NCI-H2196 treated with DMSO at 0.1 percent for 48 hours (cell line): ENCODE measurements at regions not wholly inside any gene's neighbourhood (a gene's known extent, or its start where the extent isn't known, plus 50 kb on each side); places are given as distances from the start of the nearest gene placed in this dataset.
"Not testable (repeated sequence)": the region's sequence is repeated elsewhere in the genome, so short reads cannot be mapped to it uniquely, and the experiment has no call there.

ENCODE experiments used
- DNase-seq: peaks from one replicate; lab custom pipeline; 2025; ENCODE audit not compliant: unreplicated experiment; lab: John Stamatoyannopoulos, UW

DNA sequence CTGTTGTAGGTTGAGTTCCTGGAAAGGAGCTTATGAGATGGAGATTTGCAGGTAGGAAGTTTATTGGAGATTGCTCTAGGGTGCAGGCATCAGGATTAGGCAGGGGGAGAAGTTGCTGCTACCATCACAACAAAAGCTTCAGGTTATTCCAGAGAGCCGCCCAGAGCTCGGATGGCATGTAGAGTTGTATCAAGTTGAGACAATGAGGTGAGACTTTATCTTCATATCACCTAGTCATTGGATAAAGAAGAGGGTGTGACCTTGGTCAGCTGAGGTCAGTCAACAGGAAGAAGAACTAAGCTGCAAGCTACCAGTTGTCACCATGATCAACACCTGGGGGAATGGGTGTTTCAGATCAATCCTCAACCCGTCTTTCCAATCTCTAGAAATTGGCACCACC is 342.0 kb downstream of the RFC3 start:
- no peak for DNase-seq

DNA sequence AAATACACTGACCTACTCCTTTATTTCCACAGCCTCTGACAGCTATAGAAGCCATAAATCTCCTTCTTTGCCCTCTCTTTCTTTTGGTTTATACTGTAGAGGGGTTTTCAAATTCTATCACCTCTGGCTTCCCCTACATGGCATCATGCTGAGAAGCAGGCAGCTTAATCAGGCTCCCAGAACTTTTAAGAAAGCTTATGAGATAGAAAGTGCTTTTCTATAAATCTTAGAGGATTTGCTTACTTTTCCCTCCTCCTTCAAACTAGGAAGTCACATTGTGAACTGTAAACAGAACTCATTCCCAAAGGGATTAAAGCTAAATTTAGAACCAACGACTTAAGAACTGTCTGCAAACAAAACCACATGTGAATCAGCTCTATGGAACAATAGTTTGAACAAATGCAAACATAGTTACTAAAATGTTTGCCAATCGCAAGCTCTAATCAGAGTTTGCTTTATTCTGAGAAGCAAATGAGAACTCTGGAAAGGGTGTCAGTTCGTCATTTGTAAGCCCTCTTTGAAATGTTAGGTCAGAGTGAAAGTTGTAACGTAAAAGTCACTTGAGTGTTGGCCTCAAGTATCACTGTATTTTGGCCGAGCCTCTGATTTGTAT is 344.1 kb downstream of the RFC3 start:
- DNase-seq: no peak

DNA sequence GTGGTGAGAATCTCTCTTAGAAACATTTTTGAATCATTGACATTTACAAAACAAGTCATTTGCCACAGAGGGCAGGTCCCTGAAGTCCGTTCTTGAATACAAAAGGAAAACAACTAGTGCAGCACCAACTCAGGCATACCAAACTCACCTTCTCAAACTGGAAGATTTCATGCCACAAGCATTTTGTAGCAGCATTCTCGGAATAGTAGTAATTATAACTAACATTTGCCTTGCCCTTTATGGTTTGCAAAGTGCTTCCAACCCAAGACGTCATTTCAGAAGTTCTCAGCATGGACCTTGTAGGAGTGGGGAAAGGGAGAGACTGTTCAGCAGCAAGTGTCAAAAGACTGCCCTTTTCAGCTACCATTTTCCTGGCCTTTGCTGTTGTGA is 344.6 kb downstream of the RFC3 start:
- no peak for DNase-seq

DNA sequence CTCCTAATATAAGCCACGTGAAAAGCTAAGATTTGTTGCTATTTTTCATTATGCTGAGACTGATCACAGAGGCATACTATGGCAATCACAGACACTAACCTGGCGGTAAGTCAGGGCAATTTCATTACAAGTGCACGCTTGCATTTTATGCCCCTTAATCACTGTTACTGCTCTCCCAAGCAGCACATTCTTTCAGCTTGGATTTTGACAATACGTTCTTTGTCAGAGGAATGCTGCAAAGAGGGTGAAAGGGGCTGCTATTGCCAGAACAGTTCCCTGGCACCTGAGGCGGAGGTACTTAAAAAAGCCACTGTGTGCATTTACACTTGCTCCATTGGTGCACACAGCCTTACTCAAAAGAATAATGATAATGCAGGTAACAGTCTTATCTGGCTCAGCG is 346.6 kb downstream of the RFC3 start:
- DNase-seq: no peak

DNA sequence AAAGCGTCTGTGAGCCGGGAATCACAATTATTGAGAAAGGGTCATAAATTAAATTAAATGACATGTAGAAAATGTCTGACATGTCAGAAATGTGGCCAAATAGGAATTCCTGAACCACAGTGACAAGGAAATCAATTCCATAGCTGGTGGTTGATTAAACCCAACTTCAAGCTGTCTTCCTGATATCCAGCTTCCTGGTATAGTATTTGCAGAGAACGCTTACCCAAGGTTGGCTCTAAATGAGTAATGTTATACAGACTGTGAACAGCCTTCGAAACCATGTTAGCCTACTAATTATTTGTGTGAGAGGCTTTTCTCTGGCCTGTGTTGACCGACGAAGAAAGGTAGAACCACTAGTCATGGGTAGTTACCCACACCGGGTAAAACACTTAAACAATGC is 347.2 kb downstream of the RFC3 start:
- no peak for DNase-seq

DNA sequence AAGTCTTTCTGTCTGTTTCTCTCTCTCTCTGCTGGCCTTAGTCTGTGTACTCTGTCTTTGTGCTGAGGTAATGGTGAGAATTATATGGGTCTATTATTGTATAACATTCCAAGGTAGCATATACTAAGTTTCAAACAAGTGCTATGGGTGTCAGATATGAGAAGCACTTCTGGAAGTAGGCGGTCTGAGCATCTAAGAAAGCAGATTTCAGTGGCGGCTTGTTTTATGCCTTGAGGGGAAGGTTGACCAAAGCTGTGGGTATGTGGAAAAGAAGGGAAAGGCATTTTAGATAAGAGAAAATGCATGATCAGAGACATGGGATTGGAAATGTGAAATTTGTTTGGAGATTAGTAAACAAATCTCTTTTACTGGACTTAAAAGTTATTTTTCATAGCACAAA is 348.5 kb downstream of the RFC3 start:
- DNase-seq: no peak

DNA sequence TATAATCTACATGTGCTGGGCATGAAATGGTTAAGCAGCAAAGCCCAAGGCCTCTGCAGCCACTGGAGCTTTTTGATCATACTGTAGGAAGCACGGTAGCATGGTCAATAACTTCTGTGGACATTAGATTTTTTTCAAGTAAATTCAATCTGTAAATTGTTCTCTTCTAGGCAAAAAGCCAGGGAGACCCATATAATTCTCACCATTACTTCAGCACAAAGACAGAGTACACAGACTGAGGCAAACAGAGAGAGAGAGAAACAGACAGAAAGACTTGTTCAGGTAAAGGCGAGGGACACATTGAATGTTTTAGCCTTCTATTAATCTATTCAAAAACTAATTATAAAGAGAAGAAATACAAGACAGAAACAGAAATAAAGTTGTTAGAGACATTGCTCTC is 349.4 kb downstream of the RFC3 start:
- DNase-seq: no peak

DNA sequence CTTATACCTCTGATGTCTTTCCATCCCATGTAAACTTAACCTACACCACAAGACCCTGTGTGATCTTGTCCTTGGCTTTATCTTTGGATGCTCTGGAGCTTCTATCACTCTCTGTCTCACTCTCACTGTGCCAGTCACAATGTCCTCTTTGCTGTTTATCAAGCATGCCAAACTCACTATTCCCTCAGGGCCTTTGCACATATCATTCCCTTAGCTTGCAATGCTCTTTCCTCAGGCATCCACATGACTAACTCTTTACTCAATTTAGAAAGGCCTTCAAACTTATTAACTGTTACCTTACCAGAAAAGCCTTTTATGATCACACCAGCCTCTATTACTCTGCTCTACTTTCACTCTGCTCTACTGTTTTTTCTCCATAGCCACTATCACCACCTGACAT is 354.1 kb downstream of the RFC3 start:
- DNase-seq: no peak

DNA sequence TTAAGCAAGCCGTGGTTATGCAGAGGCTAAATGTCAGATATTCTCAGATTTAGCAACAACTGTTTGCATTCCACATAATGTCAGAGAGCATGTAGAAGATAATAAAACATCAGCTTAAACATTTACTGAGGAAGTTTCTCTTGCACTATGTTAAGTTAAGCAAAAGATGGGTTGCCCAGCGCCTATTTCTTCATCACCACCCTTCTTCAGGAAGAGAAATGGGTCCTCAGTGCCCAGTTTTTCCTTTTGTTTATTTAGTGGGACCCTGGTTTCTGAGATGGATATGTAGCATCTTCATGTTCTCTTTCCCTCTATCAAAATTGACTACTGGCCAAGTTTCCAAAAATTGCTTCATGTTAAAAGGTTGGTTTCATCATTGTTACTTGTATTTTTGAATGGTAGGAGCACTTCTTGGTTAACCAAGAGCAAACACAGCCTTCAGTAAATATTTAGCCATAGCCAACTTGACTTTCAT is 356.8 kb downstream of the RFC3 start:
- no peak for DNase-seq

DNA sequence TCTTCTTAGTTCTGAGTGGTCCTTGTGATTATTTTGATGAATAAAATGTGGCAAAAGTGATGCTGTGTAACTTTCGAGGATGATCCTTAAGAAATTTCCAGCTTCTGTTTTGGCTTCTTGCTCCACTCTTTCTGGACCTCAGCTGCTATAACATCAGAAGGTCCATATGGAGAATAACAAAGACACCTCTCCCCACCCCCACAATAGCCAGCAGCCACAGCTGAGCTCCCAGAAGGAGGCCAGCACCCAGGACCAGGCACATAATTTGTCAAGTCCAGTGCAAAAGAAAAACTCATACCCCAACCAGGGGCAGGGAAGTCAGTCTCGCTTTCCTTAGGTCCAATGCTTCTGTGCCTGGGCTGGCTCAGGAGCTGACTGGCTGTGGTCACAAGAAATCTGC is 357.6 kb downstream of the RFC3 start:
- no peak for DNase-seq

DNA sequence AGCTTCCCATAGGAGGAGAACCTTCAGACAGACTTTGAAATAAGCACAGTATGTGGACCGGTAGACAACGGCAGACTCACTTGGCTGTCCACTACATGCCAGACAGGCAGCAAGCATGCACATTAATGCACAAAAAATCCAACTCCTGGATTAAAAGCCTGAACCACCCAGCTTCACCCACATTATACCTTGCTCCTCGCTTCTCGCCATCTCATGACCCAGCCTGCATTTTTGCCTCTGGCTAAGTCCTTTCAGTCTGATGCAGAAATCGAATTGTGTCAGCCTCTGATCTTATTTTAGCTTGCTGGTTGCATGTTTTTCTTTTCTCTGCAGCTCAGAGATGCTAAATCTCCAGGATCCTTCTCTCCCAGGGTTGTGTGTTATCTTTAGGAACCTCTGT is 358.7 kb downstream of the RFC3 start:
- no peak for DNase-seq

DNA sequence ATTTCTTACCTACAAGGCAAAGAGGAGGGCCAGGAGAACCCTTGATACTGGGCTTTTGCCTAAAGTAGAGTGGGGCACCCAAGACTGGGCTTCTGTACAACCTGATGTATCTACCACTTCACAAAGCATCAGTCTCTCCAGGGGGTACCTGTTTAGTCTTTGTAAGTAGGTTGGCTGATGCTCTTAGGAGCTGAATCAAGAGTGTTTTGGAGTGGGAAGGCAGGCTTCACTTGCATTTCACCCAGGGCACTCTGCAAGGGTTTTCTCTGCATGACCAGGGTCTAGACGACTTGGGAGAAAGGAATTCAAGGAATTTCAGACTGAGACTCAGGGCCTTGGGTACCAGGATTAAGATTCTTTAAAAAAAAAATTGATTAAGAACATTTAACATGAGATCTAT is 361.5 kb downstream of the RFC3 start:
- no peak for DNase-seq

DNA sequence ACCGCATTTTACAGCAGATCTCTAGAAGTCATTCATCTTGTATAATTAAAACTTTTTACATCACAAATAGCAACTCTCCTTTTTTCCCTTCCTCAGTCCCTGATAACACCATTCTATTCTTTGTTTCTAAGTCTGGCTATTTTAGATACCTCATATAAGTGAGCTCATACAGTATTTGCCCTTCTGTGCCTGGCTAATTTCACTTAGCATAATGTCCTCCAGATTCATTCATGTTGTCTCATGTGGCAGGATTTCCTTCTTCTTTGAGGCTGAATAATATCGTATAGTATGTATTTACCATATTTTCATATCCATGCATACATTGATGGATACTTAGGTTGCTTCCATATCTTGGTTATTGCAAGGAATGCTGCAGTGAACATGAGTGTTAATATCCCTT is 362.0 kb downstream of the RFC3 start:
- DNase-seq: no peak

DNA sequence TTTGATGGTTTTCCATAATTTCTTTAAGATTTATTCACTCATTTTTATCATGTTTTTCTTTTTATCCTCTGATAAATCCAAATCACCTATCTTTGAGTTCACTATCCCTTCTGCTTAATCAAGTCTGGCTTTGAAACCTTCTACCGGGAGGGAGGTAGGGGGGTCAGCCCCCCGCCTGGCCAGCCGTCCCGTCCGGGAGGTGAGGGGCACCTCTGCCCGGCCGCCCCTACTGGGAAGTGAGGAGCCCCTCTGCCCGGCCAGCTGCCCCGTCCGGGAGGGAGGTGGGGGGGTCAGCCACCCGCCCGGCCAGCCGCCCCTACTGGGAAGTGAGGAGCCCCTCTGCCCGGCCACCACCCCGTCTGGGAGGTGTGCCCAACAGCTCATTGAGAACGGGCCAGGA is 363.3 kb downstream of the RFC3 start:
- DNase-seq: not testable (repeated sequence)

DNA sequence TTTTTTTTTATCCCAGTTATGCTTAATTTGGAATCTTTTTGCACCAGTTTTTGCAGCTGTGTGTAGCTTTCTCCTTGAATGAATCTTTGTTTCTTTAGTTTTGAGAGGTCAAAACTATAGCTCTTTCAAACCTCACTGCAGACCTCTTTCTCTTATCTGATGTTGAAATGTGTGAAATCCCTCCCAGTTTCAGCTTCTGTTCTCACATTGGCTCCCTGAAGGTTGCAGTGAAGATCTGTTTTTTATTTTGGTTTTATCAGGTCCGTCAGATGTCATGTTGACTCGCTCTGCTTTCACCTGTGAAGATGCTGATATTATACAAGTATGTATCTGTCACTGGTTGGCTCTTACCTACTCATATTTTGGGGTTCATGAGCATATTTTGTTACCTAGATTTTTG is 372.0 kb downstream of the RFC3 start:
- DNase-seq: no peak

DNA sequence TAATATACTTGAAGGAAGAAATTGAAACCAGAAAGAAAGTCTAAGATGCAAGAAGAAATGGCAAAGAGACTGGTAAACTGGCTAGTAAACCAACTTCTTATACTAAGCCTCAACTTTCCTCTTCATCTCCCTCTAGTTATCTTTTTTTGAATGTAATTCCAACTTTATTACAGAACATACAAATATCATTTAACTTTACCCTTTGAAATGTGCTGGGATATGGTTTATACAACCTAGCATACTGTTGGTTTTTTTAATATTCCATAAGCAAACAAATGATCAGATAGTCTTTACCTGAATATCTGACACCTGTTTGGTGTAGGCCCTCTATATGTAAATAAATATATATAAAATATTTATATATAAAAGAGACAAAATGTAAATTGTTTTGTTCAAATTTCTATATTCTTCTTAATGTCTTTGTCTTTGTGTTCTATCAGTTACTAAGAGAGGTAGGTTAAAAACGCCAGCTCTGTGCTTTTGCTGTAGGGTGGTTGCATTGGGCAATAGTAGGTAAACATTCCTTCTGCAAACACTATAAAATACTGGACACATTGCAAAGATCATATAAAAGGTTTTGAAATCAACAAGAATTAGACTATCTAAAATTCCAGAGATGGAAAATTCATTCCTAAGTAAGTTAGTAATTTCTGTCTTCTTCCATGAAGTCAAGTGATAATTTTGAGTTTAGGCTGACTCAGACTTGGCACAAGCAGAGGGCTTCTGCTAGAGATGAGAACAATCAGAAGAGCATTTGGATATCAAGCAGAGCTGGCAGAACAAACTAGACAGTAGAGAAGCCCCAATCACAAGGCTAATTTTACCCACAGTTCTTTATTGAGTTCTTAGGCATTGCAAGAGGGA is 383.3 kb downstream of the RFC3 start:
- DNase-seq: no peak

DNA sequence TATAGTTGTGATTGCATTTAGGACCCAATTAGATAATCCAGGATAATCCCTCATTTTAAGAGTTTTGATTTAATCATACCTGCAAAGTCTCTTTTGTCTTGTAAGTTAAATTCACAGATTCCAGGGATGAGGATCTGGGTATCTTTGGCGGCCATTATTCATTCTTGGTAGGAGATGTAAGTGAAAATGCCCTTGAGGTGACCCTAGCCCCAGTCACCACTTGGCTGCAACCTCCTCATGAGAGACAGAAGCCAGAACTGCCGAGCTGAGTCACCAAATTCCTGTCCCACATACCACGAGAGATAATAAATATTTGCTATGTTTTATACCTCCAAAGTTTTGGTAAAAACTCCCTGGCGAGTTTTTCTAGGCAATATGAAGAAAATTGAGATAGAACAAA is 389.4 kb downstream of the RFC3 start:
- no peak for DNase-seq

DNA sequence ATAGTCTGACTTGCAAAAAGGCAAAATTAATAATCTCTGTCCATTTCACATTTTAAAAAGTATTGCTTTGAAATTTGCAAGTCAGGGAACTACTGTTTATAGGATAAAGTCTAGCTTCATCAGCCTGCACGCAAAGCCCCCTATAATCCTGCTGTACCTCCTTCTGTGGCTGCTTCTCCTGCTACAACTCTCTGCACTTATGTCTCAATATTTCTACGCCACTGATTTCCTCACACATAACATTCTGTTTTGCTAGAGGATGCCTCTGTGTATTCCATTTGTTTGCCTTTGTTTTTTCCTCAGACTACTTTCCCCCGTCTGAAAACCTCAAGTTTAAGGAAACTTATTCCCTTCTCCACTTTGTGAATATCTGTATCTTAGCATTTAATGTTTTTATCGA is 389.9 kb downstream of the RFC3 start:
- no peak for DNase-seq

DNA sequence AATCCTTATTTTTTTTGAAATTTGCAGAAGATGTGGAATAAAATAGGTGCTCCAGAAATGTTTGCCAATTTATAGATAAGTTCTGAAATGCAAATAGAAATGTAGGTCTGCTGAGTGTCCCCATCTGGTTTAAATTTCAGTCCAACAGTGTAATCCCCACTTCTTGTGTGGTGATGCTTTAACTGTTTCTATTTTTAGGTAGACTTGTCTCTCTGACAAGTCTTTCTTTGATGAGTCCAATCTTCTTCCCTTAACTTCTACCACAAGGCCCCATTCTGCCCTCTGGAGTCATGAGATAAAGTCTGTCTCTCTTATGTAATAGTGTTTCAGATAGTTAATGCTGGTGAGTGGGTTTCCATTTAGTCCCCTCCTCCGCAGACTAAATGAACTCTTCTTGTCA is 390.4 kb downstream of the RFC3 start:
- DNase-seq: no peak

DNA sequence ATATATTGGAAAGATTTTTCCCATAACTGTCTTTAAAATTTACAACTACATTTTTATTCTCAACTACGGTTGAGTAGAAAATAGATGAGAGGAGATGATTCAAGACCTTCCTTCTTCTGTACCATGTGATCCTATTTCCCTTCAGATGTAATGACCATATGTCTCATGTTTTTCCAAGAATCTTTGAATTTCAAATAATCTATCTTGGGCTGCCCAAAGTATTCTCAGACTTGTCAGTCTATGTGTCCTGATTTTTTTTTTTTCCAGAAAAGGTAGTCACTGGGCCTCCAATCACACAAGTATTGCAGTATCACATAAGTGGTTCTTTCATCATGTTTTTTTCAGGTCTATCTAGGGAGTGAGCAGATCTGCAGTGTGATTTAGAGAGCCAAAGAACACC is 392.4 kb downstream of the RFC3 start:
- DNase-seq: no peak

DNA sequence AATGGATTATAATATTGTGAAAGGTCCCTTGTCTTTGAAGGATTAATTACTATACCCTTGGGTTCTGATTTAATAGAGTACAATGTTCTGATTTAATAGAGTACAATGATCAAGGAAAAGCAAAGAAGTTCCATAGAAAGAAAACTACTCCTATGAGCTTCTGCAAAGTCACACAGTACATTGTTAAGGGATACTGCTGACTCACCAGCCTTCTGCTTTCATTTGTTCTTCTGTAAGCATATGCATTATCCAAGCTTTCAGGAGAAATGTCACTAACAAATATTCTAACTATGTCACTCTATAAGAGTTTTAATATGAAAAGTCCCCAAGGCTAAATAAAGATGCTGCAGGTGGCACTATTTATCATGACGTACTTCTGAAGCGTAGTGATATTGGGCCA is 396.7 kb downstream of the RFC3 start:
- no peak for DNase-seq

DNA sequence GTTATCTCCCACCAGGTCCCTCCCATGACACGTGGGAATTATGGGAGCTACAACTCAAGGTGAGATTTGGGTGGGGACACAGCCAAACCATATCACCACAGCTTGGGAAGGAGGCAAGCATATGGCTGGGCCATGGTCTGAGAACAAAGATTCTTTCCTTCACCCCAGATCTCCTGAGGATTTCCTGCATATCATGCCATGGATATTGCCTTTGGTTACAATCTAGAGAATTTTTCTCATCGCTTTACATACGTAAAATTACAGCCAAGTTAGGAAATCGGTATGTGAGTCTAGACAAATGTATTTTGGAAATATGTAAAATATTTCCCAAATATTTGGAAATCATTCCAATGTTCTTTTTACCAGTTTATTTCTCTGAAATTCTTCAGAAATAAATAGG is 398.3 kb downstream of the RFC3 start:
- DNase-seq: no peak
